ENCODE measurements at regions not wholly inside any gene's neighbourhood (a gene's known extent, or its start where the extent isn't known, plus 50 kb on each side); places are given as distances from the start of the nearest gene placed in this dataset.

GRCh38 chr9:107772988-107773387, 283.4 kb upstream of the KLF4 start:
- TF ChIP-seq CTCF (IDR thresholded peaks at IDR 0.05) (no peak), EP300 (IDR thresholded peaks at IDR 0.05) (no peak), POLR2A (IDR thresholded peaks at IDR 0.05) (no peak)
